LNCaP clone FGC (cell line): ENCODE measurements at regions not wholly inside any gene's neighbourhood (a gene's known extent, or its start where the extent isn't known, plus 50 kb on each side); places are given as distances from the start of the nearest gene placed in this dataset.

Source experiments
- DNase-seq: peaks from one replicate; pipeline ENCODE4 v3.0.0-alpha.2; 2011; ENCODE audit warnings: low read depth
- H3K4me3 ChIP-seq: 2 replicates; pipeline ENCODE4 v1.5.1; 2011; ENCODE audit warnings: mild to moderate bottlenecking, low read depth, low read length, control low read depth
- CTCF ChIP-seq: IDR thresholded peaks from 2 replicates; pipeline ENCODE4 v1.5.1; 2012; ENCODE audit warnings: mild to moderate bottlenecking; ENCODE audit not compliant: control insufficient read depth, insufficient read depth; ENCODE audit errors: extremely low read depth

GRCh38 chr1:18560692-18561091 lies 70.0 kb upstream of the PAX7 start:
- no peak for DNase-seq

GRCh38 chr1:18561967-18562366 lies 68.7 kb upstream of the PAX7 start:
- H3K4me3 ChIP-seq = no peak overlapping the region
- TF ChIP-seq CTCF = no peak
- no peak for DNase-seq

More at GRCh38 chr1:18560692-18561091, 70.0 kb upstream of the PAX7 start:
- H3K4me3 ChIP-seq = no peak overlapping the region
- no peak for TF ChIP-seq CTCF

- DNase-seq = no peak
- TF ChIP-seq CTCF = no peak
- H3K4me3 ChIP-seq = no peak overlapping the region
Observed at GRCh38 chr1:18564676-18565075, 66.0 kb upstream of the PAX7 start.

- no peak overlapping the region for H3K4me3 ChIP-seq
- TF ChIP-seq CTCF = no peak
- no peak for DNase-seq
Observed at GRCh38 chr1:18565321-18565720, 65.3 kb upstream of the PAX7 start.

- TF ChIP-seq CTCF = no peak
- no peak overlapping the region for H3K4me3 ChIP-seq
- no peak for DNase-seq
Observed at GRCh38 chr1:18568489-18568888, 62.2 kb upstream of the PAX7 start.

- no peak overlapping the region for H3K4me3 ChIP-seq
- no peak for TF ChIP-seq CTCF
- DNase-seq = no peak
Observed at GRCh38 chr1:18569251-18569650, 61.4 kb upstream of the PAX7 start.

GRCh38 chr1:18569811-18570545 lies 60.7 kb upstream of the PAX7 start:
- no peak for TF ChIP-seq CTCF
- no peak overlapping the region for H3K4me3 ChIP-seq
- DNase-seq = no peak
